ENCODE measurements at regions not wholly inside any gene's neighbourhood (a gene's known extent, or its start where the extent isn't known, plus 50 kb on each side); places are given as distances from the start of the nearest gene placed in this dataset.

DNA sequence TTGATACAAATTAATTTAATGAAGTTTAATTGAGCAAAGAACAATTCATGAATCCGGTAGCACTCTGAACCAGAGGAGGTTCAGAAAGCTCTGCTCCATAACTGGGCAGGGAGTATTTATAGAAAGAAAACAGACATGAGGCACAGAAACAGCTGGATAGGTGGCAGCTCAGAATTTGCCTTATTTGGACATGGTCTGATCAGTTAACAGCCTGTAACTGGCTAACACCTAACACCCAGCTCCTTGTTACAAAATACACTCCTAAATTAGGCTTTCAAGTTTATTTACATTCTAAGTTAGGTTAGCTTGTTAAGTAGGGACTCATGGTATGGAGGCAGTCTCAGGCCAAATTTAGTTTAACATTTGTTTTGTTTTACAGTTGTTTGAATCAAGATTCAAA is 67.8 kb upstream of the TMCC3 start:
- no peak overlapping the region for H3K27ac ChIP-seq (ENCODE audit: low read length)
- no peaks in the 10 kb centered on the region for H3K9me3 ChIP-seq (ENCODE audit: control insufficient read depth, low read depth, low read length)
- H3K36me3 ChIP-seq (ENCODE audit: control insufficient read depth, low read depth, low read length), result no peaks in the 10 kb centered on the region
- no peak overlapping the region for H3K9ac ChIP-seq (ENCODE audit: low read length)
- no peaks in the 10 kb centered on the region for H3K27me3 ChIP-seq (ENCODE audit: control insufficient read depth, insufficient read depth, low read length)
- H3K4me1 ChIP-seq (ENCODE audit: control insufficient read depth, low read depth, low read length), result peaks cover 7% of the 10 kb centered on the region
- no peak overlapping the region for H3K4me3 ChIP-seq (ENCODE audit: low read length)

DNA sequence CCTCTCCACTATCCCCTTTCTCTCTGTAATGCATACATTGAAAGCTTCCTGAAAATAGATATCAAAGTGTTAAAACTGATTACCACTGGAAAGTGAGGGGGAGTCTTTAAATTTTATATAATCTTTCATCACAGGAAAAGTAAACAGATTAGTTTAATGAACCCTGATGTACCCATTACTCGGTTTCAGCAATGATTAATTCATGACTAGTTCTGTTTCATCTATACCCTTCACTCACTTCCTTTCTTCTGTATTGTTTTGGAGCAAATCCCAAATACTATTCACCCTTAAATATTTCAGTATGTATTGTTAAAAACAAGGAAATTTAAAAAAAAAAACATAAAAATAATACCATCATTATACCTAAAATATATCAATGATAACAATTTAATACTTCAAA is 67.3 kb upstream of the TMCC3 start:
- no peaks in the 10 kb centered on the region for H3K27me3 ChIP-seq (ENCODE audit: control insufficient read depth, insufficient read depth, low read length)
- H3K4me3 ChIP-seq (ENCODE audit: low read length), result no peak overlapping the region
- no peaks in the 10 kb centered on the region for H3K36me3 ChIP-seq (ENCODE audit: control insufficient read depth, low read depth, low read length)
- H3K4me1 ChIP-seq (ENCODE audit: control insufficient read depth, low read depth, low read length), result peaks cover 7% of the 10 kb centered on the region
- H3K9me3 ChIP-seq (ENCODE audit: control insufficient read depth, low read depth, low read length), result no peaks in the 10 kb centered on the region
- H3K9ac ChIP-seq (ENCODE audit: low read length), result no peak overlapping the region
- no peak overlapping the region for H3K27ac ChIP-seq (ENCODE audit: low read length)

DNA sequence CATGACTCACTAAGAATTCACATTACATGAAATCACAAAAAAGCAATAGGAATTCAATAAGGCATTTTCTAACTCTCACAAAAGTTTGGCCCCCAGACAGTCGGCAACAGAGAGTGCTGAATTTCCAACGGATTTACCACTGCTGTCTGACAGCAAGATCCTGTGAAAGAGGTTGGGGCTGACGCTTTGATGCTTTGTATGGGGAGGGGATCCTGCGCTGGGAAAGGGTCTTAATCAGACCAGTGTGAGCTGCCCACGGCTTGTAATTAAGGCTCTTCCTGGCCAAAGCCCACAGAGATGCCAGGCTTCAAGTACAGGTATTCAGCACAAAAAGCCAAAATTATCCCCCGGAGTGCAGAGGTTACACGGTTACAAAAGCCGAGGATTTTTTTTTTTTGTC is 66.8 kb upstream of the TMCC3 start:
- Histone ChIP-seq H3K4me3 (ENCODE audit: low read length) (no peak overlapping the region), H3K36me3 (ENCODE audit: control insufficient read depth, low read depth, low read length) (no peaks in the 10 kb centered on the region), H3K9me3 (ENCODE audit: control insufficient read depth, low read depth, low read length) (no peaks in the 10 kb centered on the region), H3K27ac (ENCODE audit: low read length) (no peak overlapping the region), H3K9ac (ENCODE audit: low read length) (no peak overlapping the region), H3K4me1 (ENCODE audit: control insufficient read depth, low read depth, low read length) (peaks cover 7% of the 10 kb centered on the region), H3K27me3 (ENCODE audit: control insufficient read depth, insufficient read depth, low read length) (no peaks in the 10 kb centered on the region)

DNA sequence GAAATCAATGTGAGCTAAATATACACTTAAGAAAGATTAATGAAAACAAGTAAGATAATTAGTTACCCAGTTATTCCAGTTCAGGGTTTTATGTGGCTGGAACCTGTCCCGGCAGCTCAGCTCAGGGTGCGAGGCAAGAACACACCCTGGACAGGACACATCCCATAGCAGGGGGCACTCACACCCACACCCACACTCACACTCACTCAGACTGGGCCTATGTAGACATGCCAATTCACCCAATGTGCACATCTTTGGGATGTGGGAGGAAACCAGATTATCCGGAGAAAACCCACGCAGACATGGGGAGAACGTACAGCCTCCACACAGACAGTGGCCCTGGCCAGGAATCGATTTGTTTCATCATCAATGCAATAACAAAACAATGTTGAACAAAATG is 66.0 kb upstream of the TMCC3 start:
- peaks cover 7% of the 10 kb centered on the region for H3K4me1 ChIP-seq (ENCODE audit: control insufficient read depth, low read depth, low read length)
- H3K36me3 ChIP-seq (ENCODE audit: control insufficient read depth, low read depth, low read length), result no peaks in the 10 kb centered on the region
- H3K9ac ChIP-seq (ENCODE audit: low read length), result no peak overlapping the region
- H3K9me3 ChIP-seq (ENCODE audit: control insufficient read depth, low read depth, low read length), result no peaks in the 10 kb centered on the region
- no peaks in the 10 kb centered on the region for H3K27me3 ChIP-seq (ENCODE audit: control insufficient read depth, insufficient read depth, low read length)
- no peak overlapping the region for H3K27ac ChIP-seq (ENCODE audit: low read length)
- no peak overlapping the region for H3K4me3 ChIP-seq (ENCODE audit: low read length)

DNA sequence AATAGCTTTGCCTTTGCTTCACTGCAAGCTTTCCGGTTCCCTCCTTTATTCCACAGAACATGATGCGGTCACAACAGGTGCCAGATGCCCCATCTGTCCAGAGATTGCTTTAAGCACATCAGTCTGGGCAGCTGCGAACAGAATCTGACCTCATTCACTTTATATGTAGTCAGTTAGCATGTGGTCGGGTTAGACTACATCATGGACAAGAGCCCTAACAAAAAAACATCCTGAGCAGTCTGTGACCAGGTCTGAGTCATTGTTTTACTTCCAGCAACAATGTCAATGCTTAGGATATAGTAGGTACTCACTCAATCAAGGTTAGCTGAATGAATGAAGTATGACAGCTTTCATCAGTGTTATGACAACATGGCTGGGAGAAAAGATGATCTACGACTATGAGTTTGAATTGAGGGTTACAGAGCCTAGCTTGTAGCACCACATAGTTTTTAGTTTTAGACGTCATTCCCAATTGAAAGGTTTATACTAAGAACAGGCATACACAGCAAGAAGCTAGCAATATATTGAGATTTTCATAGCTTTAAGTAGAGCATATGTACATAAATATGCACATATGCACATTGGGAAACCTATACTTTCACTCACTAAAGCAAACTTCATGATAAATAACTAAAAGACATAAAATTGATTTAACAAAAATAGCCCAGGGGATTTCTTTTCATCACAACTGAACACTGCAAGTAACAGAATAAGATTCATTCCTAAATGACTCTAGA is 64.2 kb upstream of the TMCC3 start:
- Histone ChIP-seq H3K9ac (ENCODE audit: low read length) (no peak overlapping the region), H3K27ac (ENCODE audit: low read length) (no peak overlapping the region), H3K27me3 (ENCODE audit: control insufficient read depth, insufficient read depth, low read length) (no peaks in the 10 kb centered on the region), H3K9me3 (ENCODE audit: control insufficient read depth, low read depth, low read length) (no peaks in the 10 kb centered on the region), H3K36me3 (ENCODE audit: control insufficient read depth, low read depth, low read length) (no peaks in the 10 kb centered on the region), H3K4me3 (ENCODE audit: low read length) (no peak overlapping the region), H3K4me1 (ENCODE audit: control insufficient read depth, low read depth, low read length) (peaks cover 7% of the 10 kb centered on the region)

DNA sequence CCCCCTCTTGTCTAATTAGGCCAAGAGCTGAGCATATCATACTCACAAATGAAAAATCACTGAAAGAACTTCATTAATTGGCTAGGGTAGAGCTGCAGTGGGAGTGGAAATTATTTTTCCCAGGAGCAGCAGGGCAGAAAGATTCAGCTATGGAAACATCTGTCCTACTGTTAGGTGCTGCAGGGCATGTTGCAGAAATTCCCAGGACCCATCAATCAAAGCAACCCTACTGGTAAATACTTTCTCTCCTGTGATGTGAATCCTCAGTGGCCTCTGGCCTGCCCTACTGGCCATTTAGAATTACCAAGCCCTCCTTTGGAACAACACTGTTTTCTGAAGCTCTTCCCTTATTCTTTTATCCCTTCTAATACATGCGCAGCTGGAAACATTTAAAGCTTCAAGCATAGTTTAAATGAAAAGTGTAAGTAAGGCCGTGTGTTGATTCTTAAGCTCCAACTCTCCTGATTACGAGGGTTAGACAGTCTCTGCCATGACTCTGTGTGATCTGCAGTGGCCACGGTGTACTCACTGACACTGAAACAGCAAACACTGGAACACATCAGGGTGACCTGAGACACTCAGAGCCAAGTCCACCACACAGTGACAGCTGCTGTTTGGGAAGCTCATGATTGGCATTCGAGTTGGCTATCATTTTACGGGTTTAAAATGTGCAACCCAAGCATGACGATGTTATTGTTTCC is 62.6 kb upstream of the TMCC3 start:
- no peaks in the 10 kb centered on the region for H3K27me3 ChIP-seq (ENCODE audit: control insufficient read depth, insufficient read depth, low read length)
- H3K9ac ChIP-seq (ENCODE audit: low read length), result no peak overlapping the region
- no peaks in the 10 kb centered on the region for H3K36me3 ChIP-seq (ENCODE audit: control insufficient read depth, low read depth, low read length)
- no peaks in the 10 kb centered on the region for H3K9me3 ChIP-seq (ENCODE audit: control insufficient read depth, low read depth, low read length)
- H3K4me1 ChIP-seq (ENCODE audit: control insufficient read depth, low read depth, low read length), result peaks cover 7% of the 10 kb centered on the region
- H3K27ac ChIP-seq (ENCODE audit: low read length), result no peak overlapping the region
- no peak overlapping the region for H3K4me3 ChIP-seq (ENCODE audit: low read length)

DNA sequence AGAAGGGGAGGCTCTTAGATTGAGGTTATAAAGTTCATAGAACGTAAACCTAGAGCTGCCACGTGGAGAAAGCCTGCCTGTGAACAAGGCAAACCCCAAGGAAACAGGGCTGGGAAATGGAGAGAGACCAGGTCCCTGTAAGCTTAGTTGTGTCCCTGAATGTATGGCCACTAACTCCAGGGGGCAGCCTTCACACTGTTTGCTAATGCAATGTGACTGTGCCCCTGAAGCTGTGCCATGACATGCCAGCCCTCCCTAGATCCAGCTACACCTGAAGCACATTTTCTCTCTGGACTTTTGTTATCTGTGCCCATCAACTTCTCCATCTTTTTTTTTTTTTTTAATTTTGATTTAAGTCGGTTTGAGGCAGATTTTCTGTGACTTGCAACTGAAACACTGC is 60.6 kb upstream of the TMCC3 start:
- no peak overlapping the region for H3K9ac ChIP-seq (ENCODE audit: low read length)
- no peak overlapping the region for H3K27ac ChIP-seq (ENCODE audit: low read length)
- no peaks in the 10 kb centered on the region for H3K36me3 ChIP-seq (ENCODE audit: control insufficient read depth, low read depth, low read length)
- no peaks in the 10 kb centered on the region for H3K27me3 ChIP-seq (ENCODE audit: control insufficient read depth, insufficient read depth, low read length)
- no peaks in the 10 kb centered on the region for H3K4me1 ChIP-seq (ENCODE audit: control insufficient read depth, low read depth, low read length)
- H3K4me3 ChIP-seq (ENCODE audit: low read length), result no peak overlapping the region
- H3K9me3 ChIP-seq (ENCODE audit: control insufficient read depth, low read depth, low read length), result no peaks in the 10 kb centered on the region

DNA sequence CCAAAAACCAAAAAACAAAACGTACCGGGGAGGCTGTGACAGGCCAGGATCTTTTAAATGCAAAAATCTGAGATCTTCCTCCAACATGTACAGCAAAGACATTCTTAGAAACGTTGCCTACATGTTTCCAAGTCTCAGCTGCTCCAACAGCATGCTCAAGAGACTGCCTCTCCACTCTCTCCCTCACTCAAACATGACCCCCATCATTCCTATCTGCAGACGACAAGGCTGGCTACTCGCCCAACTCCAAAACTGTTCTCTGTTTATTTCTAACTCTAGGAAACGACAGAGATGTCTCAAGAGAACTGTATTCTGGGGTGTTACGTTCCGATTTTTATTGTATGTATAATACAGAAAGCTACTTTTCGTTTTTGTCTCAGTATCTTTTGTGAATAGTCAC is 57.5 kb upstream of the TMCC3 start:
- Histone ChIP-seq H3K27ac (ENCODE audit: low read length) (no peak overlapping the region), H3K9me3 (ENCODE audit: control insufficient read depth, low read depth, low read length) (no peaks in the 10 kb centered on the region), H3K9ac (ENCODE audit: low read length) (no peak overlapping the region), H3K4me3 (ENCODE audit: low read length) (no peak overlapping the region), H3K4me1 (ENCODE audit: control insufficient read depth, low read depth, low read length) (no peaks in the 10 kb centered on the region), H3K36me3 (ENCODE audit: control insufficient read depth, low read depth, low read length) (no peaks in the 10 kb centered on the region), H3K27me3 (ENCODE audit: control insufficient read depth, insufficient read depth, low read length) (no peaks in the 10 kb centered on the region)

DNA sequence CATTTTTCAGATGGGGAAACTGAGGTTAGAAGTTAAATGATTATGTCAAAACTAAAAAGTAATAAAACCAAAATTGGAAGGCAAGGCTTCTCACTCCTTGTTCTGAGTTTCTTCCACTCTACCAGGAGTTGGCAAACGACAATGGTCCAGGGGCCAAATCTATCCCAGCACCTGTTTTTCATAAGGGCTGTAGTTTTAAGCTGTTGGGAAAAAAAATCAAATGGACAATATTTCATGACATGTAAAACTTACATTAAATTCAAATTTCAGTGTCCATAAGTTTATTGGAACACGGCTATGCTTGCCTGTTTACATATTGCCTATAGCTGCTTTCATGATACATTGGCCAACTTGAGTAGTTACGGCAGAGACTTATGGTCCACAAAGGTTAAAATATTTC is 56.7 kb upstream of the TMCC3 start:
- H3K27ac ChIP-seq (ENCODE audit: low read length), result no peak overlapping the region
- no peaks in the 10 kb centered on the region for H3K4me1 ChIP-seq (ENCODE audit: control insufficient read depth, low read depth, low read length)
- no peak overlapping the region for H3K4me3 ChIP-seq (ENCODE audit: low read length)
- H3K36me3 ChIP-seq (ENCODE audit: control insufficient read depth, low read depth, low read length), result no peaks in the 10 kb centered on the region
- H3K9ac ChIP-seq (ENCODE audit: low read length), result no peak overlapping the region
- no peaks in the 10 kb centered on the region for H3K27me3 ChIP-seq (ENCODE audit: control insufficient read depth, insufficient read depth, low read length)
- H3K9me3 ChIP-seq (ENCODE audit: control insufficient read depth, low read depth, low read length), result no peaks in the 10 kb centered on the region

DNA sequence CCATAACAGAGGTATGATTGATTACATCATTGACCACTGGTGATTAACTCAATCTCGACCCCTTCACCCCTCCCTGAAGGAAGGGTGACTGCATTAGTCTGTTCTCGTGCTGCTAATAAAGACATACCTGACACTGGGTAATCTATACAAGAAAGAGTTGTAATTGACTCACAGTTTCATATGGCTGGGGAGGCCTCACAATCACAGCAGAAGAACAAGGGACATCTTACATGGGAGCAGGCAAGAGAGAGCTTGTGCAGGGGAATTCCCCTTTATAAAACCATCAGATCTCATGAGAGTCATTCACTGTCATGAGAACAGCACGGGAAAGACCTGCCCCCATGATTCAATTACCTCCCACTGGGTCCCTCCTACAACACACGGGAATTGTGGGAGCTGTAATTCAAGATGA is 55.9 kb upstream of the TMCC3 start:
- H3K36me3 ChIP-seq (ENCODE audit: control insufficient read depth, low read depth, low read length), result no peaks in the 10 kb centered on the region
- H3K4me3 ChIP-seq (ENCODE audit: low read length), result no peak overlapping the region
- no peak overlapping the region for H3K27ac ChIP-seq (ENCODE audit: low read length)
- no peaks in the 10 kb centered on the region for H3K4me1 ChIP-seq (ENCODE audit: control insufficient read depth, low read depth, low read length)
- no peak overlapping the region for H3K9ac ChIP-seq (ENCODE audit: low read length)
- no peaks in the 10 kb centered on the region for H3K27me3 ChIP-seq (ENCODE audit: control insufficient read depth, insufficient read depth, low read length)
- no peaks in the 10 kb centered on the region for H3K9me3 ChIP-seq (ENCODE audit: control insufficient read depth, low read depth, low read length)

DNA sequence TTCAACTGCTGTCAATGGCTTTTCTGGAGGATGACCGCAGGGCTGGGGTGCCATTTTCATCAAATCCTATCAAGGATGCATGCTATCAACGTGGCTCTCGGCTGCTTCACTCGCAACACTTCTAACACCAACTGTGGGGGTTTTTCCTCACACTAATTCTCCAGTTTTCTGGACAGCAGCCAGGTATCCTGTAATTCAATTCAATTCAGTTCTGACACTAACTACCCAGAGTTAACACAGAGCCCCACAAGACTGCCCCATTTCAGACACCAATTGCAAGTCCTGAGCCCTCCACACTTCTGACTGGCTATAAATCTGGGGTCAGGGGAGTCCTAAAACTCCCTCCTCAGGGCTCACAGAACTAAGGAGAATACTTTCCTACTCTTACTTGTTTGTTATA is 55.3 kb upstream of the TMCC3 start:
- Histone ChIP-seq H3K4me3 (ENCODE audit: low read length) (no peak overlapping the region), H3K36me3 (ENCODE audit: control insufficient read depth, low read depth, low read length) (no peaks in the 10 kb centered on the region), H3K27ac (ENCODE audit: low read length) (no peak overlapping the region), H3K9me3 (ENCODE audit: control insufficient read depth, low read depth, low read length) (no peaks in the 10 kb centered on the region), H3K4me1 (ENCODE audit: control insufficient read depth, low read depth, low read length) (no peaks in the 10 kb centered on the region), H3K27me3 (ENCODE audit: control insufficient read depth, insufficient read depth, low read length) (no peaks in the 10 kb centered on the region), H3K9ac (ENCODE audit: low read length) (no peak overlapping the region)

Data from iPS-18a (cell line).